ENCODE measurements at regions not wholly inside any gene's neighbourhood (a gene's known extent, or its start where the extent isn't known, plus 50 kb on each side); places are given as distances from the start of the nearest gene placed in this dataset.

DNA sequence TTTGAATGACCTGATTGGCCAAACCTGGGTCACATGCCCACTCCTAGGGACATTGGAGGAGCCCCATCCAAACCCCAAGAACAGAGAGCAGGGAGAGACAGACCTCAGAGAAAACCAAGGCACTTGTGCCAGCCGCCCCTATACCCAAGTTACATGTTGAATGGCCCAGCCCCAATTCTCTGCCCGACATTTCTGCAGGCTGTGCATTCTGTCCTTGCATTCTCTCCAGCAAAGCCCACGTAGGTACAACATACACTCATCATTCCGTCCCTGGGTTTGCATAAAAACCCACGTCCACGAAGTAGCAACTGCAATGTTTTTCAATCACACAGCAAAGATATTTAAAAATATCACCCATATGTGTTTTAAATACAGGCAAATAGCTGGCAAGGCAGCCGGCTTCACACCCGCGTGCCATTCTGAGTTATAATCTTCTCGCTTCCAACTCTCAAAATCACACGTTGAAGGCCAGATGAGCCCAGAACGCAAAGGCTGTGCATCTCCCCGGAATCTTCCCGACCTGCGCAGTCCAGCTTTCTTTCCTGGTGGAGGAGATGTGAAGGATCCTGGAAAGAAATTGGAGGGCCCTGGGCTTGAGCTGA lies 91.7 kb upstream of the MYL2 start:
- no peak for DNase-seq (ENCODE audit: low spot score)

DNA sequence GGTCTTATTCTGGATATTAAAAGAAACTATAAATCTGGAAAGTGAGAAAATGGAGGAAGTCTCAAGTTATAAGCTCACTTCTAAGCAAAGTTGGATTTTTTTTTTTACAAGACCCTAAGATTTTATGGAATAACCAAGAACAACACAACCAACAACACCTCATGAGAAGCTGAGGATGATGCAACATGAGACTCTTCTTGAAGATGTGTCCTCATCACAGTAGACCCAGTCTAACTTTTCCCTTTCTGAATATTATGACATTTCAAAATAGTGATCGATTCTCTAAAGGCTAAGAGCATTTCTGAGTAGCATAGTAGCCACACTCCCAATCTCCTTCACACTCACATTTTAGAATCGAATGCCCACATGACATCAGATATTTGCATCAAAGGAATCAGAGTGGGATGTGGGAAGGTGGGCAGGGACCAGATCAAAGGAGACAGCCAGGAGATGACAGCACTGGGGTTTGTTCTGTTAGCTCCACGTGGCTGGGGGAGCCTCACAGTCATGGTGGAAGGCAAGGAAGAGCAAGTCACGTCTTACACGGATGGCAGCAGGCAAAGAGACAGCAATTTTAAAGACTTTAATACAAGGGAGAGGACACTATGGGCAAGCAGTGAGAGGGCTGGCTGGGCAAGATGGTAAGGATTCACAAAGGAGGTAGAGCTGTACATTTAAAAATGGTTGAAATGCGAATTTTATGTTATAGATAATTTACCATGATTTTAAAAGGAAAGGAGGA lies 90.7 kb upstream of the MYL2 start:
- DNase-seq (ENCODE audit: low spot score), result no peak

DNA sequence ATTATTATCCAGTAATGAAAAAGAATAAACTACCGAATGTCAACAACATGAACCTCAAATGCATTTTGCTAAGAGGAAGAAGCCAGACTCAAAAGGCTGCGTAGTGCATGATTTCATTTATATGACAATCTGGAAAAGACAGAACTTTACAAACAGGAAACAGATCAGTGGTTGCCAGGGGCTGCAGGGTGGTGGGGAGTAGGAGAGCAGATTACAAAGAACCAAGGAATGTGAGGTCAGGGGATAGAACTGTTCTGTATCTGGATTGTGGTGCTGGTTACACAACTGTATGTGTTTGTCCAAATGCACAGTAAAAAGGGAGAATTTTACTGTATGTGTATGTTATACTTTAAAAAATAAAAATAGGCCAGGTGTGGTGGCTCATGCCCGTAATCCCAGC lies 89.7 kb upstream of the MYL2 start:
- DNase-seq (ENCODE audit: low spot score), result no peak

DNA sequence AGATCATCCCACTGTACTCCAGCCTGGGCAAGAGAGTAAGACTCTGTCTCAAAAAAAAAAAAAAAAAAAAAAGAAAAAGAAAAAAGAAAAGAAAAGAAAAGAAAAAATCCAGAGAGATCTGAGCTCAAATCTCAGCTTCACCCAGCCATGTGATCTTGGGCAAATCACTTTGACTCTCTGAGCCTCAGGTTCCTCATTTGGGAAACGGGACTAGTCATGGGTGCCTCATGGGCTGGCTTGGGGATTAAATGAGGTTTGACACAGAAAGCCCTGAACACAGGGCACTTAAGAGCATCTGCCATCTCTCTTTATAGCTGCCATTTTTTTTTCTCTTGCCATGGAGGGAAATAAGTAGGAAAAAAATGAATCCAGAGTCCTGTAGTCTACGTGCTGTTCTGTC lies 86.2 kb upstream of the MYL2 start:
- no peak for DNase-seq (ENCODE audit: low spot score)

DNA sequence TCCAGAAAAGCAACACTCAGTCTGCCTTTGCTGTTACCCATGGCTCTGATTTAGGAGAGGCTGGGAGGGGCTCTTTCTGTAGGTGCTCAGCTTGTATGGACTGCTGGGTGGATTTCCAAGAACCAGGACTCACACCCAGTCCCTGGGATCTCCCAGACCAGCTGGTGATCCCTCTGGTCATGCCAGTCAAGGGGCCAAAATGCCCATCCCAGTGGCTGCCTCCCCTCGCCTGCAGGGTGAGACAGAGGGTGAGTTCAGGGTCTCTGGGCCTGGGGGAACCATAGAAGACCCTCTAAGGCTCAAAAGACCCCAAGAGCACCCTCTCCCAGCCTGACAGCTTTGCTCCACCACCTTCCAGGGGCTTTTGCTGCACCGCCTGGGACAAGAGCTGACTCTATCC lies 78.6 kb upstream of the MYL2 start:
- no peak for DNase-seq (ENCODE audit: low spot score)

DNA sequence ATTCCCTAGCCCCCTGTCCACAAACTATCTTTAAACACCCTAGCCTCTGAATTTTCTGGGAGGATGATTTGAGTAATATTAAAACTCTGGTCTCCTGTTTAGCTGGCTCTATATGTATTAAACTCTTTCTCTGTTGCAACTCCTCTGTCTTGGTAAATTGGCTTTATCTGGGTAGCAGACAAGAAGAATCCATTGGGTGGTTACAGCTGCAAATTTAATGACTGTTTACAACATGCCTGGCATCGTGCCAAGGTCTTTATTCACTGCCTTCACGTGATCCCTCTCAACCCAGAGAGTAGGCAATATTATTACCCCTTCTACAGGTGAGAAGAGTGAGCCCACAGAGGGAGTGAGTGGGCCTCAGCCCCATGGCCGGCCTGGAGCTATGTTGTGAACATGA lies 77.8 kb upstream of the MYL2 start:
- no peak for DNase-seq (ENCODE audit: low spot score)

DNA sequence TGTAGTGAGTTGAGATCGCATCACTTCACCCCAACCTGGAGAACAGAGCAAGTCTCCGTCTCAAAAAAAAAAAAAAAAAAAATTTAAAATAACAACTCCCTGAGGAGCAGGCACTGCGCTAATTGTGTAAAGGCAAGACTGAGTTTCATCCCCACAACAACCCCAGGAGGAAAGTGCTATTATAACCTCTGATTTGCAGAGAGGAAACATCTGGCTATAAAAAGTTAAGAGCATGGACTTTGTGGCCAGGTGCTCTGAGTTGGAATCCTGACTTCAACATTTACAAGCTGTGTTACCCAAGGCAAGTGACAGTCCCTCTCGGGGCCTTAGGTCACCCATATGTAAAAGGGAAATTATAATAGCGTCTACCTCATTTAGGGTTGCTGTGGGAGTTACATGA lies 76.0 kb upstream of the MYL2 start:
- DNase-seq (ENCODE audit: low spot score), result no peak

DNA sequence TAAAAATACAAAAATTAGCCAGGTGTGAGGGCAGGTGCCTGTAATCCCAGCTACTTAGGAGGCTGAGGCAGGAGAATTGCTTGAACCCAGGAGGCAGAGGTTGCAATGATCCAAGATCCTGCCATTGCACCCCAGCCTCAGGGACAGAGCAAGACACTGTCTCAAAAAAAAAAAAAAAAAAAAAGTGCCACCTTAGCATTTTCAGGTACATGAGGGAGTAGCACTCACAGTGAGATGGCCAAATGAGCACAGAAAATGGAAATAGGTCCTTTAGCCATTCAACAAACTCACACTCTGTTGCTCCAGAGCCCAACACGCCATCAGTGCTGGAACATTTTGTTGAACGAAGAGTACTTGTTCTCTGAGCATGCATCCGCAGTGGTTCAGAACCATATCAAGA lies 75.2 kb upstream of the MYL2 start:
- DNase-seq (ENCODE audit: low spot score), result no peak

DNA sequence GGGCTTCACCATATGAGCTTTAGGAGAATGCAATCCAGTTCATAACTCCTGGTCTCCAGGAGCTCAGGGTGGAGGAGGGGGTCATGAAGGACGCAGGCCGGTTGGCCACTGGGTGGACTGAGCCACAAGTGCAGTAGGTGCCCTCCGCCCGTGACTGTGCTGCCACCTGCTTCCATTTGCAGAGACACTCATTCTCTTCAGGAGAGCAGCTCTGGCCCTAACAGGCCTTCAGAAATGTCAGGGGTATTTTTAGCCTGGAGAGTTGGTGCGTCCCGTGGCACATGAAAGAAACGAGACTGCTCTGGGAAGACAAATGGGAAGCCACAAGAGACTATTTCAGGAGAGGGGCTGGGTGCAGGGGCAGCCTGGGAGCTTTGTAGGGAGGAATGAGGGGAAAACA lies 74.6 kb upstream of the MYL2 start:
- DNase-seq (ENCODE audit: low spot score), result no peak

DNA sequence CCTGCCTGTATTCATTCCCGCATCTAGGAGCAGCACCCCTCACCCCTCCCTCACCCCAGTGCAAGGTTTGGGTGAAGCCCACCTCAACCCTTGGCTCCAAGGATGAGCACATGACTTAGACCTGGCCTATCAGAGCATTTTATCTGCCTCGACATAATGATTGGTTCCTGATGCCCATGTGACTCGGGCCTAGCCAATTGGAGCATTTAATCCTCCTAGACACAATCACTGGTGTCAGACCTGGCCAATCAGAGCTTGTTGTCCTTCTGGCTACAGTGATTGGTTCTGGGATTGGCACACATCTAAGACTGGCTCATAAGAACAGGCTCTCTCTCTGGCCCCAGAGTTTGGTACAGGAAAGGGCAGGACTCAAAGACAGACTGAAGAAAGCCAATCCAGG lies 73.1 kb upstream of the MYL2 start:
- DNase-seq (ENCODE audit: low spot score), result no peak

DNA sequence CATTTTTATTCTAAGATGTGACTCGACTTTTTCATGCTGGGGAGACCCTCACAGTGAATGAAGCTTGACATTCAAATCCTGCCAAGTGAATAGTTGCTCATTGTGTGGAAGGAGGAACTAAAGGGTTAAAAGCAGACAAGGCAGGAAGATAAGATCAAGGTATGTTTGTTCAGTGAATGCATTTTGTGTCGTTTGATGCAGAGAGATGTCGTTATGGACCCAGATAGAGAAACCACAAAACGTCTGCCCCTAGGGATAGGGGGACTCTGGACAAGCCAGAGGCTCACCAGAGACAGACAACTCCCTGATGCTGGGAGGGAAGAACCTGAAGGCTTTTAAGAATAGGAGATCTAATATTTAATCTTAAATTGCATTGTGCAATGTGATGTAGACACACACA lies 72.5 kb upstream of the MYL2 start:
- DNase-seq (ENCODE audit: low spot score), result no peak

DNA sequence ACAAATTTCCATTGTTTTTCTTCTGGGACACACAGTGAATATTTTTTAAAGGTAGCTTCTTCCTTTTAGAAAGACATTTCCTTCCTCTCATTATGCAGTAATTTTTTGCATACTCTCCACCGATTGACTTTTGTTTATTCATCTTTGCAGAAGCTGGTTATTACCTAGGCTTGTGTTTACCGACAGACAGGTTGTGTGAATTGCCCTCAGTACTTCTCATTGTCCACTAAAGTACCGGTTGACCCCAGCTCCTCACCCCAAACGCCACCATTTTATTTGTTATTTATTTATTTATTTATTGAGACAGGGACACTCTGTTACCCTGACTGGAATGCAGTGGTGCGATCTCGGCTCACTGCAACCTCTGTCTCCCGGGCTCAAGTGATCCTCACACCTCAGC lies 63.4 kb upstream of the MYL2 start:
- no peak for DNase-seq (ENCODE audit: low spot score)

DNA sequence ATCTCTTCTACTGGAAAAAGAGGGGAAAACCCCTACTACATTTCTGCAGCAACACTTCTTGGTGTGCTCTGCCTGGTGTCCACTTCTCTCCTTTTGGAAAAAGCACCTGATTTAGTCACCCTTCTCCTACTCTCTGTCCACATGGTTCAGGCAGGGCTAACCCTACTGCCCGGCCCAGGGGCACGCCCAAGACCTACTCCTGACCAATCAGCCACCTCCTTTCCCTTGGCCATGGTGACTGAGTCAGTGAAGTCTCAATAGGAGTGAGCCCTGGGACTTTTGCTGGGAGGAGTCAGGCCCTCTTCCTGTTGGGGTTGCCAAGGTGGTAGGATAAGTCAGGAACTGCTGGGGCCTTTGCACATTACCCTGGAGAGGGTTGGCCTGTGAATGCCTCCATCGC lies 52.5 kb upstream of the MYL2 start:
- DNase-seq (ENCODE audit: low spot score), result no peak

DNA sequence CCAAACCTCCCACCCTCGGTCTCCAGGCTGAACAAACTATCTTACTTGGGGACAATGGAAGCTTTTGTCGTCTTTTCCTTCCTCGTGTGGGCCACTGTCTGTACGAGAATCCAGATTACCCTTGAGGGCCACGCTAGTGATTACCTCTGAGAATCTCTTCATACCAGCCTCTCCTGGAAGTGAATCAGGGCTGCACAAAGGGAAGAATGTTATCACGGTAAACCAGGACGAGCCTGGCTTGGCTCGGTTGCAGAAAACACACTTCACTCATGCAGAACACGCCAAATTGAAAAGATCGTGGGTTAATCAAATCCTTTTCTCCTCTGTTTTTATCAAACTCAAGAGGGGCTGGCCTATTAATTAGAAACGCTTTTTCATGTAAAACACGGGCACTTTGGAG lies 51.6 kb upstream of the MYL2 start:
- DNase-seq (ENCODE audit: low spot score), result no peak

DNA sequence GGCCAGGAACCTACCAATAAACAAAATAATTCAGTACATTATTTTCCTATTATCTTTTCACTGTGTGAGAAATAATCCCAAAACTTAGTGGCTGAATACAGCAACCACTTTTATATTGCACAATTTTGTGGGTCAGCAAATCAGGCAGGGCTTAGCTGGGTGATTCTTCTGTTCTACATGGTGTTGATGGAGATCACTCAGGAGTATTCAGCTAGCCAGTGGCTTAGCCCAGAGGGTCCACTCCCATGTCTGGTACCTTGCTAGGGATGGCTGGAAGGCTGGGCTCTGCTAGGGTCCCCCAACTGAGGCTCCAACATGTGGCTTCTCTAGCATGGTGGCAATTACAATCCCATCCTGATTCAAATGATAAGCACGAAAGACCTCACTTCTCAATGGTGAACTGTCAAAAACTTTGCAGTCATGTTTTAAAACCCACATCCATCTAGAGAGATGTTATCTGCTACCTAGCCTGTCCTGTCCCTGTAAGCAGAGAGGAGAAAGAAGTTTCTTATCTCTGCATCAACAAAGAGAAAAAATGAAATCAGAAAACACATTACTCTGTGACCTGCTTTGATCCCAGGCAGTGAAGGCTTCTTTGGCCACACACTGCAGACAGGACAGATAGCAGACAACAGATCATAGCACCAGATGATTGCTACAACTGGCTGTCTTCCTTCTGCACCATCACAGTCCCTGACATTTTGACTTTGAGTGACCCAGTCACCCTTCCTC lies 51.0 kb upstream of the MYL2 start:
- no peak for DNase-seq (ENCODE audit: low spot score)
